T-cell (primary cell): ENCODE measurements at regions not wholly inside any gene's neighbourhood (a gene's known extent, or its start where the extent isn't known, plus 50 kb on each side); places are given as distances from the start of the nearest gene placed in this dataset.

ENCODE experiments used
- ATAC-seq, 4 experiments: fragments of 200-7000 bp in 3 of 4; fragments of 150-1000 bp in 1 of 4; cut with Tn5 transposase; replicated peaks in 1 of 4; 1 replicate in 3 of 4; 2 replicates in 1 of 4; pipeline ENCODE4 v1.10.0; 2021; ENCODE audit warnings: moderate library complexity in 3 of 4, mild to moderate bottlenecking in 2 of 4, moderate number of reproducible peaks in 1 of 4
- CTCF ChIA-PET, 2 donors: fragments of 300-600 bp; sonication (Branson Sonifier 250); formaldehyde crosslinking; loops; one replicate each; lab custom pipeline; 2022; ENCODE audit warnings: antibody characterized with exemption in 2 of 2; lab: Charles Lee
- POLR2A ChIA-PET, 2 donors: fragments of 300-600 bp; sonication (Branson Sonifier 250); formaldehyde crosslinking; loops; one replicate each; lab custom pipeline; 2022; ENCODE audit warnings: antibody characterized with exemption in 2 of 2; lab: Charles Lee
- DNase-seq, 35 experiments: peaks; one replicate each; pipeline versions ENCODE4 v3.0.0 to v3.0.0-alpha.2; 2013 to 2023
- H3K27ac ChIP-seq: one replicate; pipeline ENCODE4 v1.5.1; 2013; ENCODE audit warnings: low read length
- H3K27me3 ChIP-seq, 2 experiments: replicated peaks in 1 of 2; 1 replicate in 1 of 2; 2 replicates in 1 of 2; pipeline versions ENCODE4 v1.6.1 to v1.7.0; 2013; ENCODE audit warnings: low read length in 1 of 2, mixed read lengths in 1 of 2; ENCODE audit not compliant: control insufficient read depth in 2 of 2, insufficient read depth in 2 of 2; ENCODE audit errors: extremely low read depth in 1 of 2
- H3K36me3 ChIP-seq, 2 donors: 1 replicate in 1 of 2; 2 replicates in 1 of 2; pipeline versions ENCODE4 v1.6.1 to v1.7.0; 2013; ENCODE audit warnings: low read length in 1 of 2; ENCODE audit not compliant: control insufficient read depth in 2 of 2, insufficient read depth in 1 of 2; ENCODE audit errors: extremely low read depth in 1 of 2
- H3K4me1 ChIP-seq, 2 experiments: 1 replicate in 1 of 2; 2 replicates in 1 of 2; pipeline versions ENCODE4 v1.6.1 to v1.7.0; 2013; ENCODE audit warnings: low read length in 2 of 2, mixed read lengths in 1 of 2; ENCODE audit not compliant: insufficient read depth in 2 of 2, control insufficient read depth in 1 of 2; ENCODE audit errors: extremely low read depth in 1 of 2
- H3K4me3 ChIP-seq, 2 donors: 1 replicate in 1 of 2; 2 replicates in 1 of 2; pipeline versions ENCODE4 v1.5.1 to v1.7.0; 2013; ENCODE audit warnings: mild to moderate bottlenecking in 2 of 2, low read length in 1 of 2, moderate library complexity in 1 of 2; ENCODE audit not compliant: control insufficient read depth in 1 of 2; ENCODE audit errors: extremely low read depth in 1 of 2
- H3K9me3 ChIP-seq: 2 replicates; pipeline ENCODE4 v1.7.0; 2013
- H3K27ac Mint-ChIP-seq, 2 donors: one replicate each; pipeline ENCODE4 v1.8.0; 2020 to 2021; ENCODE audit warnings: mild to moderate bottlenecking in 2 of 2, mixed read lengths in 2 of 2
- H3K27me3 Mint-ChIP-seq, 2 donors: one replicate each; pipeline ENCODE4 v1.8.0; 2021 to 2022; ENCODE audit warnings: mixed read lengths in 2 of 2
- H3K36me3 Mint-ChIP-seq: one replicate; pipeline ENCODE4 v1.8.0; 2021; ENCODE audit warnings: mixed read lengths
- H3K4me1 Mint-ChIP-seq, 3 donors: one replicate each; pipeline ENCODE4 v1.8.0; 2020 to 2022; ENCODE audit warnings: mixed read lengths in 3 of 3, mild to moderate bottlenecking in 1 of 3
- H3K4me3 Mint-ChIP-seq, 3 donors: one replicate each; pipeline ENCODE4 v1.8.0; 2020 to 2022; ENCODE audit warnings: mild to moderate bottlenecking in 3 of 3, mixed read lengths in 3 of 3, moderate library complexity in 3 of 3
- H3K9me3 Mint-ChIP-seq, 3 donors: one replicate each; pipeline ENCODE4 v1.8.0; 2020 to 2022; ENCODE audit warnings: mixed read lengths in 3 of 3
- WGBS: methylation state at CpG from one replicate; pipeline ENCODE4 v1.1.5; 2013; ENCODE audit warnings: missing lambda C conversion rate; ENCODE audit not compliant: insufficient coverage; 5-methylcytosine and 5-hydroxymethylcytosine counted together

DNA sequence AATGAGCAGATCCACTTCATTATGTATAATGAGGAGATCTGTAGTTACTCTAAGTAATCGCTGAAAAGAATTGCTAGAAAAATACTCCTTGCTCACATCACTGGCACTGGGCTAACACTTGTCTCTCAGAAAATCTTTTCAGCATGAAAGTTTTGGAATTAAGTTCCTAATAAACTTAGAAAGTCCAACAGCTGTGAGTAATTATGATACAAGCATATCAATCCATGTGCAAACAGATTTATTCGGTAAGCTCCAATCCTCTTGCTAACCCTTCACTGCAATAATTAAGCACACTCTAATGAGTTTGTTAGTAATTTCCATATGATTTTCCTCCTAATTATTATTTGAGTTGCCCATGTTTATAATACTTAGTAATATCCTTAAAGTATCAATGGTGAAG, 652.6 kb upstream of the WWC1 start:
- ATAC-seq (no peak), DNase-seq (no peak)
- Histone ChIP-seq H3K9me3 (no peaks in the 10 kb centered on the region), H3K27me3 (no peaks in the 10 kb centered on the region), H3K4me1 (no peaks in the 10 kb centered on the region), H3K4me3 (no peak overlapping the region), H3K27ac (no peak overlapping the region), H3K36me3 (no peaks in the 10 kb centered on the region)
- WGBS: no CpG with 5 or more reads among the region's 2 CpGs
- ChIA-PET CTCF (no interaction called here), POLR2A (no interaction called here)
- Mint-ChIP-seq H3K4me3 (no peak overlapping the region), H3K27ac (no peak overlapping the region), H3K36me3 (no peaks in the 10 kb centered on the region), H3K27me3 (no peaks in the 10 kb centered on the region), H3K4me1 (no peaks in the 10 kb centered on the region), H3K9me3 (peaks cover 0 to 15% (median 5%) of the 10 kb centered on the region in 3 donors)

DNA sequence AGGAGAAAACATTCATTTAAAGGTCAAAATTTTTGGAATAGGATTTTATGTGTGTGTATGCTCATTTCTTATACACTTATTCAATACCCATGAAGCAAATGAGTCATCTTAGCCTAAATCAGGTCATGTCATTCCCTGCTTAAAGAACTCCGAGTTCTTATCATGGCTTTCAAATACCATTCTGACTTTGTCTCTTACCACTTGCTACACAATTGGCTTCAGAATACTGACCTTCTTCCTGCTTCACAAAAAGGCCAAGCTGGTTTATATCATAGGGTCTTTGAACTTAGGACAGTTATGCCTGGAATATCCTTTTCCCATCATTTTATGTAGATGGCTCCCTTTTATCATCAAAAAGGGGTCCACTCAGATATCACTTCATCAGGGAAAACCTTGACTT, 652.2 kb upstream of the WWC1 start:
- Histone ChIP-seq H3K4me3 (no peak overlapping the region), H3K36me3 (no peaks in the 10 kb centered on the region), H3K27ac (no peak overlapping the region), H3K9me3 (no peaks in the 10 kb centered on the region), H3K27me3 (no peaks in the 10 kb centered on the region), H3K4me1 (no peaks in the 10 kb centered on the region)
- ATAC-seq (no peak), DNase-seq (no peak)
- ChIA-PET POLR2A (no interaction called here), CTCF (interaction anchor here in 1 of 2 donors (0.7 kb wide), 1 partner anchor 155 kb away, joined by 3 read pairs; no protein-coding TSS in a partner anchor)
- H3K9me3 Mint-ChIP-seq: peaks cover 0 to 15% (median 5%) of the 10 kb centered on the region in 3 donors
- no peaks in the 10 kb centered on the region for H3K4me1 Mint-ChIP-seq
- no peak overlapping the region for H3K27ac Mint-ChIP-seq
- WGBS: 80% methylated on average over 1 of the region's 1 CpG
- no peaks in the 10 kb centered on the region for H3K36me3 Mint-ChIP-seq
- H3K4me3 Mint-ChIP-seq: no peak overlapping the region
- H3K27me3 Mint-ChIP-seq: no peaks in the 10 kb centered on the region

- ATAC-seq (no peak), DNase-seq (no peak)
- Histone ChIP-seq H3K27me3 (no peaks in the 10 kb centered on the region), H3K36me3 (no peaks in the 10 kb centered on the region), H3K4me3 (no peak overlapping the region), H3K9me3 (no peaks in the 10 kb centered on the region), H3K27ac (no peak overlapping the region), H3K4me1 (no peaks in the 10 kb centered on the region)
- no peaks in the 10 kb centered on the region for H3K27me3 Mint-ChIP-seq
- no peak overlapping the region for H3K27ac Mint-ChIP-seq
- H3K36me3 Mint-ChIP-seq: no peaks in the 10 kb centered on the region
- no peak overlapping the region for H3K4me3 Mint-ChIP-seq
- ChIA-PET CTCF (interaction anchor here in 1 of 2 donors (0.7 kb wide), 1 partner anchor 155 kb away, joined by 3 read pairs; no protein-coding TSS in a partner anchor), POLR2A (no interaction called here)
- peaks cover 0 to 15% (median 5%) of the 10 kb centered on the region in 3 donors for H3K9me3 Mint-ChIP-seq
- no peaks in the 10 kb centered on the region for H3K4me1 Mint-ChIP-seq
Measured at GRCh38 chr5:167639766-167640165, 651.7 kb upstream of the WWC1 start.

- WGBS: no CpG with 5 or more reads among the region's 1 CpG
- Histone ChIP-seq H3K27ac (no peak overlapping the region), H3K27me3 (no peaks in the 10 kb centered on the region), H3K9me3 (no peaks in the 10 kb centered on the region), H3K4me1 (no peaks in the 10 kb centered on the region), H3K36me3 (no peaks in the 10 kb centered on the region), H3K4me3 (no peak overlapping the region)
- DNase-seq (no peak), ATAC-seq (no peak)
- no peaks in the 10 kb centered on the region for H3K27me3 Mint-ChIP-seq
- no peaks in the 10 kb centered on the region for H3K36me3 Mint-ChIP-seq
- no peaks in the 10 kb centered on the region for H3K4me1 Mint-ChIP-seq
- no peak overlapping the region for H3K4me3 Mint-ChIP-seq
- ChIA-PET CTCF (interaction anchor here in 1 of 2 donors (0.7 kb wide), 1 partner anchor 1798 kb away, joined by 3 read pairs; no protein-coding TSS in a partner anchor), POLR2A (no interaction called here)
- H3K9me3 Mint-ChIP-seq: peaks cover 0 to 15% (median 5%) of the 10 kb centered on the region in 3 donors
- no peak overlapping the region for H3K27ac Mint-ChIP-seq
Measured at GRCh38 chr5:167642181-167642580, 649.3 kb upstream of the WWC1 start.

DNA sequence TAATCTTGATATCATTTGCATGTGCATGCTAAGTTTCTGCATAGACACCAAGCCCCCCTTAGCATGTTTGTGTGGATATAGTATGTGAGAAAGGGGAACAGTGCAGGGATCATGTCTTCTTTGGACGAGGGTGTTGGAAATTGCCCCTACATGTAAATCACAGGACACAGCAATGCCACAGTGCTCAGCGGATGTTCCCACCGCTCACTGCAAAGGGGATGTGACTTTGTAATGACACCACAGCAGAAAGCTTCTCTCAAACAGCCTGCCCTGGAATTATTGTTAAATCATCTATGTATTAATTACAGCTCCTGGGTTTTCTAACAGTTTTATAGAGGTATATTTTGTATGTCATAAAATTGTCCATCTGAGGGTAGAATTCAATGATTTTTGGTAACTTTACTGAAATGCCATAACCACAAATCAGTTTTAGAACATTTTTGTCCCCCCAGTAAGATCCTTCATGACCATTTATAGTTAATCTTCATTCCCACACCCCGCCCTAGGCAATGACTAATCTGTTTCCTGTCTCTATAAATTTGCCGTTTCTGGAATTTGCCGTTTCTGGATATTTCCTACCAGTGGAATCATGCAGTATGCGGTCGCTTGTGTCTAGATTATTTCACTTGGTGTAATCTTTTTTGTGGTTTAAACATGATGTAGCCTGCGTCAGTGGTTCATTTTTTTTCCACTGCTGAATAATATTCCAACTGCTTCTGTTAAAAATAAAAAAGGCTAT, 648.5 kb upstream of the WWC1 start:
- no peak for ATAC-seq
- ChIA-PET POLR2A (no interaction called here), CTCF (no interaction called here)
- H3K4me1 ChIP-seq: no peaks in the 10 kb centered on the region
- no peak for DNase-seq
- no peak overlapping the region for H3K4me3 ChIP-seq
- no peaks in the 10 kb centered on the region for H3K4me1 Mint-ChIP-seq
- no peaks in the 10 kb centered on the region for H3K36me3 Mint-ChIP-seq
- H3K27me3 Mint-ChIP-seq: no peaks in the 10 kb centered on the region
- no peak overlapping the region for H3K27ac Mint-ChIP-seq
- H3K4me3 Mint-ChIP-seq: no peak overlapping the region
- WGBS: 33% methylated on average over 2 of the region's 9 CpGs
- peaks cover 0 to 15% (median 5%) of the 10 kb centered on the region in 3 donors for H3K9me3 Mint-ChIP-seq
- no peaks in the 10 kb centered on the region for H3K9me3 ChIP-seq
- H3K27me3 ChIP-seq: no peaks in the 10 kb centered on the region
- H3K27ac ChIP-seq: no peak overlapping the region
- no peaks in the 10 kb centered on the region for H3K36me3 ChIP-seq

- ATAC-seq (no peak), DNase-seq (no peak)
- Mint-ChIP-seq H3K4me1 (no peaks in the 10 kb centered on the region), H3K4me3 (no peak overlapping the region), H3K27me3 (no peaks in the 10 kb centered on the region), H3K27ac (no peak overlapping the region), H3K9me3 (peaks cover 0 to 15% (median 5%) of the 10 kb centered on the region in 3 donors), H3K36me3 (no peaks in the 10 kb centered on the region)
- H3K27me3 ChIP-seq: no peaks in the 10 kb centered on the region
- POLR2A ChIA-PET: no interaction called here
- H3K36me3 ChIP-seq: no peaks in the 10 kb centered on the region
- no peaks in the 10 kb centered on the region for H3K4me1 ChIP-seq
- CTCF ChIA-PET: no interaction called here
- H3K9me3 ChIP-seq: no peaks in the 10 kb centered on the region
- WGBS: no CpG with 5 or more reads among the region's 3 CpGs
- H3K4me3 ChIP-seq: no peak overlapping the region
- H3K27ac ChIP-seq: no peak overlapping the region
Measured at GRCh38 chr5:167643631-167644280, 647.7 kb upstream of the WWC1 start.
